HG03460 (cell line): ENCODE measurements at regions not wholly inside any gene's neighbourhood (a gene's known extent, or its start where the extent isn't known, plus 50 kb on each side); places are given as distances from the start of the nearest gene placed in this dataset.

Experiments
- ATAC-seq: cut with Tn5 transposase; IDR thresholded peaks from one replicate; pipeline ENCODE4 v1.9.1; 2021; ENCODE audit not compliant: unreplicated experiment

DNA sequence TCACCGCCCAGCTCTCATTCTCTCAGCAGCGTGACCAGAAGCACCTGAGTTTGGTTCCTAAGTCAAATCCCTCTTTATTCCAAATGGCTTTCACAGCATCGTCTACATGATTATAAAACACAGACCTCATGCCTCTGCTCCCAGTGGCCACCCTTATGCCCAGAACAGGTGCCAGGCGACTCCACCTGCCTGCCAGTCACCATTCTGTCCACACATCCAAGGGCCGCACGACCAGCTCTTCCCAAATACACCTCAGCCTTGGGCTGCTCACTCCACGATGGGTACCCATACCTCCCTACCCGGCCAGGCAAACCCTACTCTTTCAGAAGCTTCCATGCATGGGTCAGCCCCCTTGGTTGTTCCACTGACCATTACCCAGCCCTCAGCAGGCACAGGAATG is 851.6 kb upstream of the SALL3 start:
- no peak for ATAC-seq

DNA sequence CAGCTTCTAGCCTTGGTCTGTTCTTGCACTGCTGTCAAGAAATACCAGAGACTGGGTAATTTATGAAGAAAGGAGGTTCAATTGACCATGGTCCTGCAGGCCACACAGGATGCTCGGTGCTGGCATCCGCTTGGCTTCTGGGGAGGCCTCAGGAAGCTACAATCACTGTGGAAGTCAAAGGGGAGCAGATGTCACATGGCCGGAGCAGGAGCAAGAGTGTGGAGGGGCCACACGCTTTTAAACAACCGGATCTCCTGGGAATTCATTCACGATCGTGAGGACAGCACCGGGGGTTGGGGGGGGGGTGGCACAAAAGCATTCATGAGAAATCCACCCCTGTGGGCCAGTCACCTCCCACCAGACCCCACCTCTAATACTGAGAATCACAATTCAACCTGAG is 850.4 kb upstream of the SALL3 start:
- no peak for ATAC-seq

DNA sequence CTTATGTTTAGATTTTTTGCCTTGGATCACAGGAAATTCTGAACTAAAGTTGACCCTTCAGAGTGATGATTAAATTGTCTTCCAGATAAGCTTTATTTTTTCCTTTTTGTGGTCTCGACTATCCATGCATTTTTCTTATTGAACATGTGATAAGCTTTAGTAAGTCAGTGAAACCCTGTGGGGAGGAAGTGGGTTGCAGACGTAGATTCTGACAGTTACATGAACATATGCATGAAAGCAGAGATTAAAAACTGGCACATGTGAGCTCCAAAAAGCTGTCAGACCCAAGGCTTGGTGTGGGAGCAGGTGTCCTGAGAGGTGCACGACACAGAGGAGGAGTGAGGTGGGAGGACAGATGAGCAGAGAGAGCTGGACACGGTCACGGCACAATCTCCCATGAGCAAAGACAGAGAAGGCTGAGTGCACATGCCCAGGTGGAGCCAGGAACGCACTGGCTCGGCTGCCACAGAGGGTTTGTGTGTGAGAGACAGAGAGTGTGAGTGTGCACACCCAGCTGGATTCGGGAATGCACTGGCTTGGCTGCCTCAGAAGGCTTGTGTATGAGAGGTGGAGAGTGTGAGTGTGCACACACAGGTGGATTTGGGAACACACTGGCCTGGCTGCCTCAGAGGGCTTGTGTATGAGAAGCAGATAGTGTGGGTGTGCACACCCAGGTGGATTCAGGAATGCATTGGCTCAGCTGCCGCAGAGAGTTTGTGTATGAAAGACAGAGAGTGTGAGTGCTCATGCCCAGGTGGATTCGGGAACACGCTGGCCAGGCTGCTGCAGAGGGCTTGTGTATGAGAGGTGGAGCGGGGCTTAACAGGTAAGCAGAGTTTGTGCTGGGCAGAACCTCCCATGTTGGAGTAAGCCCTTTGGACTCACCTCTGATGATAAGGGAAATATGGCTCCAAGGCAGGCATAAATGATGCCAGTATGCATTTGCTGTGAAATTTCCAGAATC is 849.1 kb upstream of the SALL3 start:
- no peak for ATAC-seq

DNA sequence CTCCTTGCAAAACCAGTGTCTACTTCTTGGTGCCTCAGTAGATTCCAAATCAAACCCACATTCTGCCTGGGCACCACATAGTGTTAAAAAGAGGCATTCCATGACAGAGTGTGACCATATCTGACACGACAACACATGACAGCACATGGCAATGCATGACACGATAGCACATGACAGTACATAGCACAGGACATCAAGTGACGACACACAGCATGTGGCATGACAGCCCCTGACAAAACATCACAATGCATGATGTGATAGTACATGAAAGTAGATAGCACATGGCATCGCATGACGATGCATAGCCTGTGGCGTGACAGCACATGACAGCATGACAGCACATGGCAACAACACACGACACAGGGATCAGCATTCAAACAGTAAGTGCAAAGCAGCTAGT is 845.9 kb upstream of the SALL3 start:
- no peak for ATAC-seq

DNA sequence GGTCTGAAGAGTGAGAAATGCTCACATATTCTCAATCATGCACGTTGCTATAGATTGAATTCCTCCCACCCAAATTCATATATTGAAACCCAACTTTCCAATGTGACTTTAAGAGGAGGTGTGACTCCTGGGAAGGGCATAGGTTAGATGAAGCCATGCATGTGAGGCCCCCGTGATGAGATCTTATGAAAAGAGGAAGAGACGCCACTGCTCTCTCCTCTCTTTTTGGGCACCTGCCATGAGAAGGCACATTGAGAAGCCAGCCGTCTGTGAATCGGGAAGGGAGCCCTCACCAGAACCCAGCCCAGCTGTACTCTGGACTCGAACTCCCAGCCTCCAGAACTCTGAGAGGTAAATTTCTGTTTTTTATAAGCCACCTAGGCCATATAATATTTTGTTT is 842.6 kb upstream of the SALL3 start:
- no peak for ATAC-seq

DNA sequence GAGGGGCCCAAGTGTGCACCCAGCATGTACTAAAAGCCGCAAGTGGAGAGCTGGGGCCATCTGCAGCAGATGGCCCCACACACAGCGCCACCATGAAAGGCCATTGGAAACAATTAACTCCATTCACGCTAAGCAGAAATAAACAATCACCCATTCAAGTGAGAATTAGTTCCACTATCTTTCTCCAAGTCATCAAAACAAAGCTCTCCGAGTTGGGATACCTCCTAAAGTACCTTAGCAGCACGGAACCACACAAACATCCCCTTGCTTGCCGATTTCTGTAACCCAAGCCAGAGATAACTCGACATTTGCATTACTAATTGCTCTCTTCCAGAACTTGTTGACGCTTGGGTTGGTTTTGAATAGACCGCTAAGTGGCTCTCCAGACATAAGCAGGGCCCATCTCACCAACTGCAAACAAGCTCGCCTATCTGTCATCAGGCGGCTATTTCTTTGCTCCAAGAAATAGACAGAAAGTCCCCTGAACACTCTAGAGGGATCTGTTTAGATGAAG is 840.6 kb upstream of the SALL3 start:
- no peak for ATAC-seq

DNA sequence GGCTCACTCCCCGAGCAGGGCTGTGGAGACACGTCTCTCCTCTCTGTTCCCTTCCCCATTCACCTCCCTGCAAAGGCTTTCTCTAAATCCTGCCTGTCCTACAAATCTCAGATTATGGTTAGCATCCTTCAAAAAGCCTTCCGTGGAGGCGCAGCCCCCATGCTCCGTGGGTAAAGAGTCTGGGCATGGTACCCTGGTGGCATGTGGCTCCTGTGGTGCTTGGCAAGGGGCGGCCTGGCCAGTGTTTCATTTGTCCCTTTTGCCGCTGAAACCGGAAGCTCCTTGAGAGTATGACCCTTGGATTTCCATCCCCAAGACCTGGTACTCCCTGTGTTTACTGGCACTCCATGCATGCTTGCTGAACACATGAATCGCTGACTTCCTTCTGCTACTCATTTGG is 839.3 kb upstream of the SALL3 start:
- ATAC-seq, result no peak

DNA sequence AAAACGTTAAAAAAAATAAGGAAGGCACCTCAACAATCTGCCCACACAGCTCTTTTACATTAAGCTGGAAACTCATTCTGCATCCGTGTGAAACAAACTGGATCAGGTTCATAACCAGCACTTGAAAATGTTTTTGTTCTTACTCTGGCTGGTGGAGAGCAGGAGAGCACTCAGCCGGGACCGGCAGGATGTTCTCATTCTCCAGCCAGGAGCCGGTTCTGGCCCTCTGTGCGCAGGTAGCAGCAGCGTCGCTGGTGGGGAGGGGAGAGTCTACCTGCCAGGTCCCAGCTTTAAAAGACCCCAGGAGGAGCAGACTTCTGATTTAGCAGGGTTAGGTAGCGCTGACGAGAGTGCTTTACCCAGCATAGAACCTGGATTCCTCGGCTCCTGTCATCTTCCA is 834.9 kb upstream of the SALL3 start:
- no peak for ATAC-seq

DNA sequence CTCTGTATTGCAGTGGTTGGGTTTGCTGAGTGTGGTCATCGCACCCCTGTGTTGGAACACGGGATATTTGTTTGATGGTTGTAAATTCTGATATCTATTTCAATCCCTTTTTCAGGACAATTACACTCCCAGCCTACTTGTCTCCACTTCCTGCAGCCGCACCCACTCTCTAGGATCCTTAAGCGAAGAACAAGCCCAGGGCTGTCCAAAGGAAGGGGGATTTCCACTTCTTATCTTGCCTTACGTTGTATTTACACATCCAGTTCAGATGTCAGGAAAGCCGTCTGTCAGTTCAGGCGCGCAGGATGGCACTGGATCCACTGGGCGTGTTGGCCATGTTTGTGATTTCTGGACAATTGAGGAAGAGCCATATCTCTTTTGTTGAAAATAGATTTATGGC is 834.5 kb upstream of the SALL3 start:
- ATAC-seq, result no peak

DNA sequence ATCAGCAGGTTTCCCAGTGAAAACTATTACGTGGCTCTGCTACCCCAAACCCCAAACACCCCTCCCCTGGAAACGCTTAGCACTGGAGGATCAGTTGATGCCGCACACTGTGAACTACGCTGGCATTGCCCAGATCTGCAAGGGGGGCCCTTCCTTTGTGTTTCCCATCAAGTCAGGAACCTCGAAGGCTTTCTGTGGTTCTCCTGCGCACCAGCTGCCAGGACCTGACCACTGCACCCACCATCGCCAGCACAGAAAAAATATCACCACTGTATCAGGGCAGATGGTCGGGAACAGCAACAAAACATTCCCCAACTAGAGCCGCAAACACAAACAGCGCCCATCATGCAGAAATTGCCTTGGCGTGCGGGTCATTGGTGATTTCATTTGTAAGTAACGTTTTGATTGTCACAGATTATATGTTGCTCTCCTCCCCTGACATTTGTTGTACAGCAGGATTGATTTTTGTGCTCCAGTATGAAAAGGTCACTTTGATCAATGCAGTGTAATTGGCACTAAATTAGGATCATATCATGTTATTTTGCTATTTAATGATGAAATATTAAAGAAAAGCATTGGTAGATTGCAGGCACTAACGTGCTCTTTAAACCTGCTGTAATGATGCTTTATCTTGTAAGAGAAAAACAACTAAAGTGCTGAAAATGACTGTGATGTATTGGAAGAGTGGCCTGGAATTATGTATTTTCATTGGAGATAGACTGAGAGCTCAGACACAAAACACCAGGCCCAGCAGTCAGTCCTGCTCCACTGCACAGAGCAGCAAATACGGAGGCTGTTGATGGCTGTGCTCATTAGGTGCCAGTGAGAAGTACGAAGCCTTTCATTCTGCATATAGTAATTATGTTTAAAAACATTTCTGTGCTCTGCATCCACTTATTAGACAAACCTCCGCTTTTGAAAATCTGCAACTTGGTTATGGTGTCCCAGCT is 833.2 kb upstream of the SALL3 start:
- no peak for ATAC-seq

DNA sequence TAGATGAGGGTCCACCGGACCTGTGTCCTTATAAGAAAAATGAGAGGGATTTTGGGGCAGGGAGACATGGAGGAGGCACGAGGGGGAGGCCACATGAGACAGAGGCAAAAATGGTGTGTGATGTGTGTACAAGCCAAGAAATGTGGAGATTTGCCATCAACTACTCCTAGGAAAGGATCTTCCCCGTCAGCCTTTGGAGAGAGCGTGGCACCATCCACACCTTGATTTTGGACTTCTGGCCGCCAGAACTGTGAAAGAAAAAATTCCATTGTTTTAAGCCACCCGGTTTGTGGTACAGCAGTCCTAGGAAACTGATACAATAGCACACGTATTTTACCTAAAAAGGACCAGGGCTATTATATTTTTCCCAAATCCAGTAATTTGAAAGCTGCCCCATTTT is 829.0 kb upstream of the SALL3 start:
- no peak for ATAC-seq

DNA sequence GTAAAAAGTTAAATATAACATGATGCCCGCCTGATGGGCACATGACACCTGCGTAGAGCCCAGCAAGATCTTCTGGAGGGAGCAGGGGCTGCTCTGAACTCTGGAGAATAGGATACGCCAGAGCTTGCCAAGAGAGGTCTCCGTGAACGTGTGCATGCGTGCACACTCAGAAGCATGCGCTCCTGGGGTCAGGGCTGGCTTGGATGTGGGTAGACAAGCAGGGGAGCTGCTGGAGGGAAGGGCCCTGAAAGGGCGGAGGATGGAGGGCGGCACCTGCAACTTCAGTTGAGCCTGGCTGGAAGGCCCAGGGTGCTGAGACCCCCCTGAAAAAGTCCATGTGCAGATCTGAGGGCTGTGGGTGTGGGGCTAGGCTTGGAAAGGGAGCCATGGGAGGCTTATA is 828.4 kb upstream of the SALL3 start:
- no peak for ATAC-seq

DNA sequence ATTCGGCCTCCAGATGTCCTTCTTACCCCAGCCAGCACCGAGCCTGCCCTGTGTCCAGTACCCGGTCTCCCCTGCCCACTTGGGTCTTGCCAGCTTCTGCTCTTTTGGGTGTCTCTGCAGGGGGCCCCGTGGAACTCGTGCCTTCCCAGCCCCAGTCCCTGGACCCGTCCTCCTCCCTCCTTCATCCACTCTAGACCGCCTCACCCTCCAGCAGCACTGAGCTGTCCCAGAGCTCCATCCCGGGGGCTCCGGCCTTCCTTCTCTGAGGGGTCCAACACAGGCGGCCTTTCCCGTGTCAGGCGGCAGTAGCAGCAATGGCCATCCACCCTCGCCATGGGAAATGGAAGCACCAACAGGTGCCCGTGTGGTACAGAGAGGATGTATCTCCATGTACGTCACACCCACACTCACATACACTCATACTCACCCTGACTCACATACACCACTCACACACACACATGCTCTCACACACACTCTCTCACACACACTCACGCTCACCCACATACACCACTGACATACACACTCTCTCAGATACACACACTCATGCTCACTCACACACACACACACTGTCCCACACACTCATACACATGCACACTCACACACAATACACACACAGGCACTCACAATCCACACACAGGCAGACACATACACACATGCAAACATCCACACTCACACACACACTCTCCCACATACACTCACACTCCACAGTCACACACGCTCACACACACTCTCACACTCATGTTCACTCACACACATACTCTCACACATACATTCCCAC is 827.5 kb upstream of the SALL3 start:
- ATAC-seq, result no peak

DNA sequence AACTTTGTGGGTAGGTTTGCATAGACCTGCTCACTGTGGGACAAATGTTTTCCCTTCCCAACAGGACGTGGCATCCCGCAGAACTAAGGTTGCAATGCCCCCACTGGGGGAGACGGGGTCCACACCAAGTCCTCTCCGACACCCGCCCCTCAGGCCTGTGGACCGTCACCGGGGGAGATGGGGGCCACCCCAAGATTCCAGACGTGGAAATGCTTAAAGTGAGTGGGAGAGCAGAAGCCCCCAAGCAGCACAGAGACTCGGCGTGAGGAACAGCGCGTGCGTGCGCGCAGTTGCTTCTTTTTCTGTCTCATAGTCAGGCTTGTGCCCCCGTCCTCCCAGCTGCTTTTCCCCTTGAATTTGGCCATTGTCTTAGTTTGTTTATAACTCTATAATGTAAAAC is 826.3 kb upstream of the SALL3 start:
- no peak for ATAC-seq

DNA sequence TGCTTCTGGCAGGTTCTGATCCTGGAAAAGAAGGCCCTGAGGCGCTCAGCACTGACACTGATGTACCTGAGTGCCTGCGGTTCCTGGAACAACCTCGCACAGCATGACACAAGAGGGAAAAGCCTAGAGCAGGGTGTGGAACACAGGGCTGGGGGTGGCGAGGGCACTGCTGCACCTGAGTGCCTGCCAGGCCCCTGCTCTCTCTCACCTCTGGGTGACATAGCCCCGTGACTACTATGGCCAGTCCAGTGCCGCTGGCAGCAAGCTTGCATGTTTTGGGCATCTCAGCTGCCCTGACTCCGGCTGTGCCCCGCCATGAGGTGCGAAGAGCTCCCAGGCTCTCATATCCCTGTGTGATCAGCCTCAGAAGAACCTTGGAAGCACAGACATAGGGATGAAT is 825.2 kb upstream of the SALL3 start:
- no peak for ATAC-seq

DNA sequence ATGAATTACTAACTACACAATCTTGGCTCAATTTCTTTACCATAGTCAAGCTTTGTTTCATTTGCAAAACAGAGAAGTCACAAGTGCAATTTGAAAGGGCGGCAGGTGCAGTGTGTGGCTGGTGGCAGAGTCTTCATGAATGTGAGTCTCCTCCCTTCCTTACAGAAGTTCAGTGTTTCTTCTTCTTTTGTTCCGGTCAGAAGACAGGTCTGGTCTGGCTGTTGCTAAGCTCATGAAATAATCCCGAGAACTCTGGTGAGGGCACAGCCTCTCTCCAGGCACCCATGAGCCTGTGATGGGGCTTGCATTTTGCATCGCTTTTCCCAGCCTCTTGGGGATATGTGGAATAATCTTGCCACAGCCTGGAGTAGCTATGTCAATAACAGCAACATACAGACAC is 824.8 kb upstream of the SALL3 start:
- no peak for ATAC-seq

DNA sequence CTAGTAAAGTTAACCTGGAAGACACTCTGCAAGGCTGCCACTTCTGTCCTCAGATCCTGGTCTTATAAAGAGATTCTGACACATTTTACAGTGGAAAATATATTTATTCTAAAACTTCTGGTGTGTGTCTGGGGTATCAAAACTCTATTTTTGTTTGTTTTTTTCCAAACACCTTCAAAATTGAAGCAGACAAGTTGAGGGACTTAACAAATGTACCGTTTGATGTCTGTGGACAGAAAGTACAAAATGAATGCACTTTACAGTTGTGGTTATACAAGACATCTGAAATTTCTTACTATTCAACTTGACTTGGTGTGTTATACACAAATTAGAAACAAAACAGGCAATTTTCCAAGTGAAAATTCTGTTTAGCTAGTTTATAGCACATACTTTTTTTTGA is 823.2 kb upstream of the SALL3 start:
- no peak for ATAC-seq

DNA sequence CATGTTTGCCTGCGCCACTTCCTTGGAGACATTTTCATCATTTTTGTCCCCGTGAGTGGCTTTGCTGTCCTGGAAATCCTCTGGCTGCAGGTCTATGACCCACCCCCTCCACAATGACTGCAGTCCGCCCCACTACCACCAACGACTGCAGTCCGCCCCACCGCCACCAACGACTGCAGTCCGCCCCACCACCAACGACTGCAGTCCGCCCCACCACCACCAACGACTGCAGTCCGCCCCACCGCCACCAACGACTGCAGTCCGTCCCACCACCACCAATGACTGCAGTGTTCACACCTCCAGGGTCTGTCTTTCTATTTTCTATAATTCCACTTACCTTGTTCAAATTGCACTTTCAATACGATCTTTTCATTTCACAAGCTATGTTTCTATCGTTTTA is 820.7 kb upstream of the SALL3 start:
- no peak for ATAC-seq

DNA sequence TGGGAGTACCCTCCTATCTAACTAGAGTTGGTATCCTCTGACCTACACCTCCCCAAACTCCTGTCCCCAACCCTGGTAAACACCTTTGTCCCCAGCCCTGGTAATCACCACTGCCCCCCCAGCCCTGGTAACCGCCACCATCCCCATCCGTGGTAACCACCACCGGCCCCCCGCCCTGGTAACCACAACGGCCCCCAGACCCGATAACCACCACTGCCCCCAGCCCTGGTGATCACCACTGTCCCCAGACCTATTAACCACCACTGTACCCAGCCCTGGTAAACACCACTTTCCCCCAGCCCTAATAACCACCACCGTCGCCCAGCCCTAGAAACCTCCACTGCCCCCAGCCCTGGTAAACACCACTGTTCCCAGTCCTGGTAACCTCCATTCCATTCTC is 820.2 kb upstream of the SALL3 start:
- no peak for ATAC-seq

DNA sequence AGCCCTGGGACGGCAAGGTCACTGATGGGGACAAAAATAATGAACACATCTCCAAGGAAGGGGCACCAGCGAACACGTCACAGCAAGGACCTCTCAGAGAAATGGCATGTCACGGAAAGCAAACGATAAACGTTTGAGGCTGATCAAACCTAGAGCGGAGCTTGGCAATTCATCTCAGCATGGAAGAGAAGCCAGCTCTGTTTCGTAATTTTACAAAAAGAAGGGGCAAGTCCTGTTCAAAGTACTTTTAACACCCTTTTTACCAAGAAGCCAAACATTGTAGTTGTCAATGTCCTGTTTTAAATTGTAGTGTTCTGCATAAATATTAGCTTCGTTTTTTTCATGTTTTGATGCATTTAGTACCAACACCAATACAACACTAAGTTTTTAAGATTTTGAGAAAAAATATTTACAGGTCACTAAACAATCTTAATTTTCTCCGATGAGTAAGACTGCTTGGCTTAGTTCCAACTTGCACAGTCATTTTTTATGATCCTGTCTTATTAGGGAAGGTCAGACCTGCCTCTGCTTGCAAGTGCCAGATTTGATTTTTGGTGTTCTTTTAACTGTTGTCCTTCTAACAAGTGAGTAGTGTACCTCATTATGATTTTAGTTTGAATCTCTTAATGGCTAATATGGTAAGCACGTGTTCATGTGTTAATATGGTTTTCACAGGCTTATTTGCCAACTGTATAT is 818.5 kb upstream of the SALL3 start:
- ATAC-seq, result no peak
